T-cell (primary cell): ENCODE measurements at regions not wholly inside any gene's neighbourhood (a gene's known extent, or its start where the extent isn't known, plus 50 kb on each side); places are given as distances from the start of the nearest gene placed in this dataset.

Experiments used
- ATAC-seq, 4 experiments: fragments of 200-7000 bp in 3 of 4; fragments of 150-1000 bp in 1 of 4; cut with Tn5 transposase; replicated peaks in 1 of 4; 1 replicate in 3 of 4; 2 replicates in 1 of 4; pipeline ENCODE4 v1.10.0; 2021; ENCODE audit warnings: moderate library complexity in 3 of 4, mild to moderate bottlenecking in 2 of 4, moderate number of reproducible peaks in 1 of 4
- CTCF ChIA-PET, 2 donors: fragments of 300-600 bp; sonication (Branson Sonifier 250); formaldehyde crosslinking; loops; one replicate each; lab custom pipeline; 2022; ENCODE audit warnings: antibody characterized with exemption in 2 of 2; lab: Charles Lee
- POLR2A ChIA-PET, 2 donors: fragments of 300-600 bp; sonication (Branson Sonifier 250); formaldehyde crosslinking; loops; one replicate each; lab custom pipeline; 2022; ENCODE audit warnings: antibody characterized with exemption in 2 of 2; lab: Charles Lee
- DNase-seq, 35 experiments: peaks; one replicate each; pipeline versions ENCODE4 v3.0.0 to v3.0.0-alpha.2; 2013 to 2023
- H3K27ac ChIP-seq: one replicate; pipeline ENCODE4 v1.5.1; 2013; ENCODE audit warnings: low read length
- H3K27me3 ChIP-seq, 2 experiments: replicated peaks in 1 of 2; 1 replicate in 1 of 2; 2 replicates in 1 of 2; pipeline versions ENCODE4 v1.6.1 to v1.7.0; 2013; ENCODE audit warnings: low read length in 1 of 2, mixed read lengths in 1 of 2; ENCODE audit not compliant: control insufficient read depth in 2 of 2, insufficient read depth in 2 of 2; ENCODE audit errors: extremely low read depth in 1 of 2
- H3K36me3 ChIP-seq, 2 donors: 1 replicate in 1 of 2; 2 replicates in 1 of 2; pipeline versions ENCODE4 v1.6.1 to v1.7.0; 2013; ENCODE audit warnings: low read length in 1 of 2; ENCODE audit not compliant: control insufficient read depth in 2 of 2, insufficient read depth in 1 of 2; ENCODE audit errors: extremely low read depth in 1 of 2
- H3K4me1 ChIP-seq, 2 experiments: 1 replicate in 1 of 2; 2 replicates in 1 of 2; pipeline versions ENCODE4 v1.6.1 to v1.7.0; 2013; ENCODE audit warnings: low read length in 2 of 2, mixed read lengths in 1 of 2; ENCODE audit not compliant: insufficient read depth in 2 of 2, control insufficient read depth in 1 of 2; ENCODE audit errors: extremely low read depth in 1 of 2
- H3K4me3 ChIP-seq, 2 donors: 1 replicate in 1 of 2; 2 replicates in 1 of 2; pipeline versions ENCODE4 v1.5.1 to v1.7.0; 2013; ENCODE audit warnings: mild to moderate bottlenecking in 2 of 2, low read length in 1 of 2, moderate library complexity in 1 of 2; ENCODE audit not compliant: control insufficient read depth in 1 of 2; ENCODE audit errors: extremely low read depth in 1 of 2
- H3K9me3 ChIP-seq: 2 replicates; pipeline ENCODE4 v1.7.0; 2013
- H3K27ac Mint-ChIP-seq, 2 donors: one replicate each; pipeline ENCODE4 v1.8.0; 2020 to 2021; ENCODE audit warnings: mild to moderate bottlenecking in 2 of 2, mixed read lengths in 2 of 2
- H3K27me3 Mint-ChIP-seq, 2 donors: one replicate each; pipeline ENCODE4 v1.8.0; 2021 to 2022; ENCODE audit warnings: mixed read lengths in 2 of 2
- H3K36me3 Mint-ChIP-seq: one replicate; pipeline ENCODE4 v1.8.0; 2021; ENCODE audit warnings: mixed read lengths
- H3K4me1 Mint-ChIP-seq, 3 donors: one replicate each; pipeline ENCODE4 v1.8.0; 2020 to 2022; ENCODE audit warnings: mixed read lengths in 3 of 3, mild to moderate bottlenecking in 1 of 3
- H3K4me3 Mint-ChIP-seq, 3 donors: one replicate each; pipeline ENCODE4 v1.8.0; 2020 to 2022; ENCODE audit warnings: mild to moderate bottlenecking in 3 of 3, mixed read lengths in 3 of 3, moderate library complexity in 3 of 3
- H3K9me3 Mint-ChIP-seq, 3 donors: one replicate each; pipeline ENCODE4 v1.8.0; 2020 to 2022; ENCODE audit warnings: mixed read lengths in 3 of 3
- WGBS: methylation state at CpG from one replicate; pipeline ENCODE4 v1.1.5; 2013; ENCODE audit warnings: missing lambda C conversion rate; ENCODE audit not compliant: insufficient coverage; 5-methylcytosine and 5-hydroxymethylcytosine counted together

GRCh38 chr20:21918398-21918797 is 212.9 kb downstream of the PAX1 start:
- ChIA-PET POLR2A (no interaction called here), CTCF (no interaction called here)
- no peak overlapping the region for H3K4me3 ChIP-seq
- Mint-ChIP-seq H3K4me1 (no peaks in the 10 kb centered on the region), H3K9me3 (peaks cover 9 to 20% (median 18%) of the 10 kb centered on the region in 3 donors), H3K4me3 (no peak overlapping the region), H3K36me3 (no peaks in the 10 kb centered on the region), H3K27me3 (no peaks in the 10 kb centered on the region), H3K27ac (no peak overlapping the region)
- no peaks in the 10 kb centered on the region for H3K9me3 ChIP-seq
- no peaks in the 10 kb centered on the region for H3K4me1 ChIP-seq
- DNase-seq (no peak), ATAC-seq (no peak)
- no peak overlapping the region for H3K27ac ChIP-seq
- WGBS, result 80% methylated on average over 5 of the region's 7 CpGs
- no peaks in the 10 kb centered on the region for H3K27me3 ChIP-seq
- no peaks in the 10 kb centered on the region for H3K36me3 ChIP-seq

DNA sequence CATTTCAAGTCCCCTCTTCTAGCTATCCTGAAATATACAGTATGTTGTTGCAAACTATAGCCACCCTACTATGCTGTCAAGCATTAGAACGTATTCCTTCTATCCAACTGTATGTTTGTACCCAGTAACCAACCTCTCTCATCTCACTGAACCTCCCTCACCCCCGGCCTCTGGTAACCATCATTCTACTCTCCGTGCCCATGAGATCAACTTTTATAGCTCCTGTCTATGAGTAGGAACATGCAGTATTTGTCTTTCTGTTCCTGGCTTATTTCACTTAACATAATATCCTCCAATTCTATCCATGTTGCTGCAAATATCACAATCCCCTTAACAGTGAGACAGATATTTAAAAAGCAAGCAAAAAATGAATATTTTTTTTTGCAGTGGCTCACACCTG is 196.9 kb downstream of the PAX1 start:
- H3K4me3 ChIP-seq, result no peak overlapping the region
- Mint-ChIP-seq H3K4me1 (no peaks in the 10 kb centered on the region), H3K27ac (no peak overlapping the region), H3K36me3 (no peaks in the 10 kb centered on the region), H3K27me3 (no peaks in the 10 kb centered on the region), H3K4me3 (no peak overlapping the region), H3K9me3 (peaks cover 8 to 21% (median 9%) of the 10 kb centered on the region in 3 donors)
- no peaks in the 10 kb centered on the region for H3K9me3 ChIP-seq
- CTCF ChIA-PET, result no interaction called here
- no peak overlapping the region for H3K27ac ChIP-seq
- POLR2A ChIA-PET, result no interaction called here
- ATAC-seq, result no peak
- no peaks in the 10 kb centered on the region for H3K4me1 ChIP-seq
- 67% methylated on average over 2 of the region's 3 CpGs for WGBS
- no peaks in the 10 kb centered on the region for H3K36me3 ChIP-seq
- DNase-seq, result no peak
- no peaks in the 10 kb centered on the region for H3K27me3 ChIP-seq

- ATAC-seq (no peak), DNase-seq (no peak)
- Histone ChIP-seq H3K36me3 (no peaks in the 10 kb centered on the region), H3K27ac (no peak overlapping the region), H3K27me3 (no peaks in the 10 kb centered on the region), H3K4me1 (no peaks in the 10 kb centered on the region), H3K4me3 (no peak overlapping the region), H3K9me3 (no peaks in the 10 kb centered on the region)
- Mint-ChIP-seq H3K27ac (no peak overlapping the region), H3K4me3 (no peak overlapping the region), H3K4me1 (no peaks in the 10 kb centered on the region), H3K27me3 (no peaks in the 10 kb centered on the region), H3K36me3 (no peaks in the 10 kb centered on the region), H3K9me3 (peaks cover 8 to 21% (median 9%) of the 10 kb centered on the region in 3 donors)
- ChIA-PET CTCF (no interaction called here), POLR2A (no interaction called here)
- WGBS, result 60% methylated on average over 1 of the region's 4 CpGs
Measured at GRCh38 chr20:21901470-21902275, 196.2 kb downstream of the PAX1 start.

GRCh38 chr20:21900431-21900830 is 195.0 kb downstream of the PAX1 start:
- peaks cover 8 to 19% (median 9%) of the 10 kb centered on the region in 3 donors for H3K9me3 Mint-ChIP-seq
- 66% methylated on average over 4 of the region's 5 CpGs for WGBS
- ChIA-PET POLR2A (no interaction called here), CTCF (no interaction called here)
- no peaks in the 10 kb centered on the region for H3K27me3 Mint-ChIP-seq
- Histone ChIP-seq H3K9me3 (no peaks in the 10 kb centered on the region), H3K27ac (no peak overlapping the region), H3K36me3 (no peaks in the 10 kb centered on the region), H3K4me1 (no peaks in the 10 kb centered on the region), H3K27me3 (no peaks in the 10 kb centered on the region), H3K4me3 (no peak overlapping the region)
- H3K27ac Mint-ChIP-seq, result no peak overlapping the region
- no peak overlapping the region for H3K4me3 Mint-ChIP-seq
- ATAC-seq (no peak), DNase-seq (no peak)
- H3K36me3 Mint-ChIP-seq, result no peaks in the 10 kb centered on the region
- H3K4me1 Mint-ChIP-seq, result no peaks in the 10 kb centered on the region

DNA sequence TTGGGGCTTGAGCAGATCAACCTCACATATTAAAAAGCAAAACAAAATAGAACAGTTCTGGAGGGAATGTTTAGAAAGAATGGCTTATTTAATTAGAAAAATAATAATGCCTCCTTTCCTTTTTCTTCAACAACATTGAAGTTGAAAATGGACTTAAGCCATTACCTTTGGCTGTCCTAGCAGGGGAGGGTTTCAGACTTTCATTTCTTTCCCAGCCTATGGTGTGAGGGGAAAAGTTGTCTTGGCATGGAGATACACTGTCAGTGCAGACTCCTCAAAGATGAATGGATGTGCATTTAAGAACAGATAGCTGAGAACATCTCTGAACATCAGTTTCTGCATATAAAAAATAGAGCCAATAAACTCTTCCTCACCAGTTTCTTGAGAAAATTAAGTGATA is 169.5 kb downstream of the PAX1 start:
- Mint-ChIP-seq H3K27ac (no peak overlapping the region), H3K9me3 (peaks cover 10 to 21% (median 12%) of the 10 kb centered on the region in 3 donors), H3K4me1 (no peaks in the 10 kb centered on the region), H3K4me3 (no peak overlapping the region), H3K36me3 (no peaks in the 10 kb centered on the region), H3K27me3 (no peaks in the 10 kb centered on the region)
- CTCF ChIA-PET, result no interaction called here
- no peaks in the 10 kb centered on the region for H3K4me1 ChIP-seq
- DNase-seq (no peak), ATAC-seq (no peak)
- no peak overlapping the region for H3K27ac ChIP-seq
- H3K36me3 ChIP-seq, result no peaks in the 10 kb centered on the region
- H3K4me3 ChIP-seq, result no peak overlapping the region
- no peaks in the 10 kb centered on the region for H3K27me3 ChIP-seq
- POLR2A ChIA-PET, result no interaction called here
- H3K9me3 ChIP-seq, result no peaks in the 10 kb centered on the region

DNA sequence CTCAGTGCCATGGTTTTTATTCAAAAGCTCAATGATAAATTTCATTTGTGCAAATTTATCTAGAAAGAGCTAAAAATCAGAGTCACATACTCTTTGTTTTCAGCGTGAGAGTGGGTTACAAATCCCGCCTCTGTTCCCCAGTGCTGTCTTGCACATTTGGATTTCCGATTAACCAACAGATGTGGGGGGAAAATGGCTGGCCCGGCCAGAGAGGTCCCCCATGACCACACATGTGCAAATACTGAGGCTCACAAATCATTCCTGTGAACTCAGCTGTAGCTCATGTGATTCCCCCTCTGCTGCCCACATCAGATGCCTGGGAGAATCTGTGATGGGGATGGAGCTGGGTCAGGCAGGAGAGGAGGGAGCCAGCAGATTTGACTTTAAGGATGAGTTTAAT is 168.7 kb downstream of the PAX1 start:
- no peak overlapping the region for H3K27ac Mint-ChIP-seq
- ATAC-seq, result no peak
- Histone ChIP-seq H3K4me3 (no peak overlapping the region), H3K27me3 (no peaks in the 10 kb centered on the region), H3K9me3 (no peaks in the 10 kb centered on the region), H3K4me1 (no peaks in the 10 kb centered on the region), H3K36me3 (no peaks in the 10 kb centered on the region), H3K27ac (no peak overlapping the region)
- ChIA-PET POLR2A (no interaction called here), CTCF (no interaction called here)
- H3K9me3 Mint-ChIP-seq, result peaks cover 10 to 19% (median 12%) of the 10 kb centered on the region in 3 donors
- H3K4me1 Mint-ChIP-seq, result no peaks in the 10 kb centered on the region
- DNase-seq, result no peak
- H3K27me3 Mint-ChIP-seq, result no peaks in the 10 kb centered on the region
- no CpG with 5 or more reads among the region's 4 CpGs for WGBS
- no peak overlapping the region for H3K4me3 Mint-ChIP-seq
- no peaks in the 10 kb centered on the region for H3K36me3 Mint-ChIP-seq

DNA sequence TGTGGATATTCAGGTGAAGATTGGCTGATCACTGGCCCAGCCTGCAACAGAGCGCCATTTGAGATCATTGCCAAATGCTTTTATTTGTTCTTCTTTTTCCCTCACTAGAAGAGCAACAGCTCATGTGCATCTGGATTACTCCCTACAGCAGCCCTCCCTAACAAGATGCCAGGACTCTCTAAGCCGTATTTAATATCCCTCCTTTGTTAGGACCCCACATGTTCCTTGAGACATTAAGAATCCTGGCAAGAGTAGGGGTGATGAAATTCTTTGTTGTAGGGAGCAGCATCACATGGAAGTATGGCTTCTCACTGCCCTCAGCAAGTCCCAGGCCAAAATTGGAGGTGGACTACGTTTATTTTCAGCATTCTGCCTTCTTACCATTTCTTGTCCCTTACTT is 167.8 kb downstream of the PAX1 start:
- ATAC-seq (no peak), DNase-seq (no peak)
- H3K27ac ChIP-seq, result no peak overlapping the region
- H3K4me3 ChIP-seq, result no peak overlapping the region
- H3K27me3 Mint-ChIP-seq, result no peaks in the 10 kb centered on the region
- no peaks in the 10 kb centered on the region for H3K27me3 ChIP-seq
- no peaks in the 10 kb centered on the region for H3K36me3 ChIP-seq
- POLR2A ChIA-PET, result no interaction called here
- H3K4me1 ChIP-seq, result no peaks in the 10 kb centered on the region
- 83% methylated on average over 1 of the region's 3 CpGs for WGBS
- no peak overlapping the region for H3K4me3 Mint-ChIP-seq
- no peaks in the 10 kb centered on the region for H3K36me3 Mint-ChIP-seq
- H3K4me1 Mint-ChIP-seq, result no peaks in the 10 kb centered on the region
- H3K9me3 ChIP-seq, result no peaks in the 10 kb centered on the region
- H3K9me3 Mint-ChIP-seq, result peaks cover 10 to 23% (median 12%) of the 10 kb centered on the region in 3 donors
- CTCF ChIA-PET, result no interaction called here
- H3K27ac Mint-ChIP-seq, result no peak overlapping the region
